ENCODE measurements at regions not wholly inside any gene's neighbourhood (a gene's known extent, or its start where the extent isn't known, plus 50 kb on each side); places are given as distances from the start of the nearest gene placed in this dataset.

- TF ChIP-seq, protein P1, sequence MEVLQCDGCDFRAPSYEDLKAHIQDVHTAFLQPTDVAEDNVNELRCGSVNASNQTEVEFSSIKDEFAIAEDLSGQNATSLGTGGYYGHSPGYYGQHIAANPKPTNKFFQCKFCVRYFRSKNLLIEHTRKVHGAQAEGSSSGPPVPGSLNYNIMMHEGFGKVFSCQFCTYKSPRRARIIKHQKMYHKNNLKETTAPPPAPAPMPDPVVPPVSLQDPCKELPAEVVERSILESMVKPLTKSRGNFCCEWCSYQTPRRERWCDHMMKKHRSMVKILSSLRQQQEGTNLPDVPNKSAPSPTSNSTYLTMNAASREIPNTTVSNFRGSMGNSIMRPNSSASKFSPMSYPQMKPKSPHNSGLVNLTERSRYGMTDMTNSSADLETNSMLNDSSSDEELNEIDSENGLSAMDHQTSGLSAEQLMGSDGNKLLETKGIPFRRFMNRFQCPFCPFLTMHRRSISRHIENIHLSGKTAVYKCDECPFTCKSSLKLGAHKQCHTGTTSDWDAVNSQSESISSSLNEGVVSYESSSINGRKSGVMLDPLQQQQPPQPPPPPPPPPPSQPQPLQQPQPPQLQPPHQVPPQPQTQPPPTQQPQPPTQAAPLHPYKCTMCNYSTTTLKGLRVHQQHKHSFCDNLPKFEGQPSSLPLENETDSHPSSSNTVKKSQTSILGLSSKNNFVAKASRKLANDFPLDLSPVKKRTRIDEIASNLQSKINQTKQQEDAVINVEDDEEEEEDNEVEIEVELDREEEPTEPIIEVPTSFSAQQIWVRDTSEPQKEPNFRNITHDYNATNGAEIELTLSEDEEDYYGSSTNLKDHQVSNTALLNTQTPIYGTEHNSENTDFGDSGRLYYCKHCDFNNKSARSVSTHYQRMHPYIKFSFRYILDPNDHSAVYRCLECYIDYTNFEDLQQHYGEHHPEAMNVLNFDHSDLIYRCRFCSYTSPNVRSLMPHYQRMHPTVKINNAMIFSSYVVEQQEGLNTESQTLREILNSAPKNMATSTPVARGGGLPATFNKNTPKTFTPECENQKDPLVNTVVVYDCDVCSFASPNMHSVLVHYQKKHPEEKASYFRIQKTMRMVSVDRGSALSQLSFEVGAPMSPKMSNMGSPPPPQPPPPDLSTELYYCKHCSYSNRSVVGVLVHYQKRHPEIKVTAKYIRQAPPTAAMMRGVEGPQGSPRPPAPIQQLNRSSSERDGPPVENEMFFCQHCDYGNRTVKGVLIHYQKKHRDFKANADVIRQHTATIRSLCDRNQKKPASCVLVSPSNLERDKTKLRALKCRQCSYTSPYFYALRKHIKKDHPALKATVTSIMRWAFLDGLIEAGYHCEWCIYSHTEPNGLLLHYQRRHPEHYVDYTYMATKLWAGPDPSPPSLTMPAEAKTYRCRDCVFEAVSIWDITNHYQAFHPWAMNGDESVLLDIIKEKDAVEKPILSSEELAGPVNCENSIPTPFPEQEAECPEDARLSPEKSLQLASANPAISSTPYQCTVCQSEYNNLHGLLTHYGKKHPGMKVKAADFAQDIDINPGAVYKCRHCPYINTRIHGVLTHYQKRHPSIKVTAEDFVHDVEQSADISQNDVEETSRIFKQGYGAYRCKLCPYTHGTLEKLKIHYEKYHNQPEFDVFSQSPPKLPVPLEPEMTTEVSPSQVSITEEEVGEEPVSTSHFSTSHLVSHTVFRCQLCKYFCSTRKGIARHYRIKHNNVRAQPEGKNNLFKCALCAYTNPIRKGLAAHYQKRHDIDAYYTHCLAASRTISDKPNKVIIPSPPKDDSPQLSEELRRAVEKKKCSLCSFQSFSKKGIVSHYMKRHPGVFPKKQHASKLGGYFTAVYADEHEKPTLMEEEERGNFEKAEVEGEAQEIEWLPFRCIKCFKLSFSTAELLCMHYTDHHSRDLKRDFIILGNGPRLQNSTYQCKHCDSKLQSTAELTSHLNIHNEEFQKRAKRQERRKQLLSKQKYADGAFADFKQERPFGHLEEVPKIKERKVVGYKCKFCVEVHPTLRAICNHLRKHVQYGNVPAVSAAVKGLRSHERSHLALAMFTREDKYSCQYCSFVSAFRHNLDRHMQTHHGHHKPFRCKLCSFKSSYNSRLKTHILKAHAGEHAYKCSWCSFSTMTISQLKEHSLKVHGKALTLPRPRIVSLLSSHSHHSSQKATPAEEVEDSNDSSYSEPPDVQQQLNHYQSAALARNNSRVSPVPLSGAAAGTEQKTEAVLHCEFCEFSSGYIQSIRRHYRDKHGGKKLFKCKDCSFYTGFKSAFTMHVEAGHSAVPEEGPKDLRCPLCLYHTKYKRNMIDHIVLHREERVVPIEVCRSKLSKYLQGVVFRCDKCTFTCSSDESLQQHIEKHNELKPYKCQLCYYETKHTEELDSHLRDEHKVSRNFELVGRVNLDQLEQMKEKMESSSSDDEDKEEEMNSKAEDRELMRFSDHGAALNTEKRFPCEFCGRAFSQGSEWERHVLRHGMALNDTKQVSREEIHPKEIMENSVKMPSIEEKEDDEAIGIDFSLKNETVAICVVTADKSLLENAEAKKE (CRISPR knock-in tag; IDR thresholded peaks at IDR 0.05), result no peak
- TF ChIP-seq ETS1 (IDR thresholded peaks at IDR 0.05), result no peak
These were observed 290.8 kb downstream of the DYSF start (continued) for GRCh38 chr2:71743995-71744675.

GRCh38 chr2:71742953-71743601 lies 289.7 kb downstream of the DYSF start:
- Mint-ChIP-seq H3K9me3 (peaks cover 11% of the 10 kb centered on the region), H3K27ac (no peak overlapping the region), H3K4me3 (no peak overlapping the region), H3K4me1 (peaks cover 5% of the 10 kb centered on the region; the same call in 1 of the 3 replicates), H3K27me3 (ENCODE audit: insufficient read depth, low read depth, poor library complexity) (peaks cover 3% of the 10 kb centered on the region), H3K36me3 (ENCODE audit: low read depth) (no peaks in the 10 kb centered on the region; the same call in 2 of the 3 replicates)
- no peaks in the 10 kb centered on the region for H3K79me2 ChIP-seq (replicated peaks; ENCODE audit: insufficient read depth)
- no peaks in the 10 kb centered on the region for H3K27me3 ChIP-seq (ENCODE audit: insufficient read depth)
- no peaks in the 10 kb centered on the region for H3K36me3 ChIP-seq (ENCODE audit: insufficient read depth)
- DNase-seq (ENCODE audit: low spot score) (no peak), ATAC-seq (no peak)
- H3K9me2 ChIP-seq (ENCODE audit: insufficient read depth), result peaks cover 3% of the 10 kb centered on the region; the same call in 1 of the 2 replicates
- H2AFZ ChIP-seq, result no peak overlapping the region
- TF ChIP-seq ETS1 (IDR thresholded peaks at IDR 0.05) (no peak), JUNB (IDR thresholded peaks at IDR 0.05; ENCODE audit: unreplicated experiment) (no peak), POLR2AphosphoS5 (IDR thresholded peaks at IDR 0.05; ENCODE audit: low read depth) (no peak), CREB1 (CRISPR knock-in tag; IDR thresholded peaks at IDR 0.05; ENCODE audit: low read depth) (no peak), NANOG (IDR thresholded peaks at IDR 0.05; ENCODE audit: borderline replicate concordance) (no peak)
- H3K27ac ChIP-seq (ENCODE audit: low read depth), result no peak overlapping the region
- no peaks in the 10 kb centered on the region for H4K20me1 ChIP-seq (replicated peaks; ENCODE audit: insufficient read depth)
- H3K4me1 ChIP-seq (ENCODE audit: insufficient read depth), result no peaks in the 10 kb centered on the region; the same call in 1 of the 2 replicates
- H3K4me3 ChIP-seq, result no peak overlapping the region
- no peak overlapping the region for H3K4me2 ChIP-seq
- H3F3A ChIP-seq (replicated peaks; ENCODE audit: low read depth), result no peaks in the 10 kb centered on the region
